Stimulated activated CD8-positive, alpha-beta memory T cell treated with anti-CD3 and anti-CD28 coated beads, Interleukin-2, amount 100 ng/mL, for 1 hour (primary cell): ENCODE measurements at regions not wholly inside any gene's neighbourhood (a gene's known extent, or its start where the extent isn't known, plus 50 kb on each side); places are given as distances from the start of the nearest gene placed in this dataset.

Experiments used
- DNase-seq, 2 donors: peaks; one replicate each; pipeline ENCODE4 v3.0.0-alpha.2; 2020; ENCODE audit warnings: low read depth in 2 of 2

- no peak for DNase-seq
Observed at GRCh38 chr1:59238333-59238934, 58.5 kb upstream of the FGGY start.

- DNase-seq: no peak
Observed at GRCh38 chr1:59238993-59239392, 57.9 kb upstream of the FGGY start.

GRCh38 chr1:59241909-59242308, 55.0 kb upstream of the FGGY start:
- no peak for DNase-seq

- DNase-seq: no peak
Observed at GRCh38 chr1:59242370-59242769, 54.5 kb upstream of the FGGY start.

- no peak for DNase-seq
Observed at GRCh38 chr1:59243550-59243949, 53.3 kb upstream of the FGGY start.

GRCh38 chr1:59243978-59244377, 52.9 kb upstream of the FGGY start:
- DNase-seq: no peak

- DNase-seq: no peak
Observed at GRCh38 chr1:59244891-59245290, 52.0 kb upstream of the FGGY start.
